ENCODE measurements at regions not wholly inside any gene's neighbourhood (a gene's known extent, or its start where the extent isn't known, plus 50 kb on each side); places are given as distances from the start of the nearest gene placed in this dataset.

- H3K27ac ChIP-seq (ENCODE audit: insufficient read depth, low read depth, low read length): peak overlapping the region; percentile 0
- DNase-seq (ENCODE audit: low read depth, low spot score) (no peak), FAIRE-seq (no peak)
- dilution Hi-C loops (cut with MboI; ENCODE audit: extremely low pct_ligation_motif_present, low sequenced_read_pairs): no loop called here
- CTCF ChIA-PET: interaction anchor here (0.8 to 1.2 kb wide), 4 partner anchors 20 to 191 kb away, joined by 3 to 4 read pairs (median 3); partner anchors contain the start of gene LRFN2
- H3K9ac ChIP-seq (replicated peaks; ENCODE audit: extremely low read depth, insufficient read depth, low read length): no peak overlapping the region
- H3K4me1 ChIP-seq (ENCODE audit: control insufficient read depth, extremely low read depth, insufficient read depth, low read length): peaks cover 21% of the 10 kb centered on the region
- BruUV-seq (replicated peaks): TSS peak; percentile 97
- no peaks in the 10 kb centered on the region for H3K36me3 ChIP-seq (ENCODE audit: control insufficient read depth in 2 of 2, extremely low read depth in 1 of 2, insufficient read depth in 2 of 2, low read length in 2 of 2)
- POLR2A ChIA-PET: no interaction called here
- no peaks in the 10 kb centered on the region for H3K79me2 ChIP-seq (ENCODE audit: control insufficient read depth, insufficient read depth, low read length)
- no peak overlapping the region for H3K4me2 ChIP-seq (ENCODE audit: insufficient read depth, low read length)
- TF ChIP-seq GATA2 (IDR thresholded peaks at IDR 0.05; ENCODE audit: insufficient read depth, insufficient read length, low read depth, low read length) (no peak), MAX (IDR thresholded peaks at IDR 0.05; ENCODE audit: insufficient read depth, insufficient read length) (no peak), CTCF (IDR thresholded peaks at IDR 0.05; ENCODE audit: extremely low read depth in 1 of 2, insufficient read depth in 1 of 2, low read depth in 1 of 2, low read length in 2 of 2) (no peak), JUN (IDR thresholded peaks at IDR 0.05; ENCODE audit: borderline replicate concordance, insufficient read depth, insufficient read length, low read depth) (no peak), MYC (IDR thresholded peaks at IDR 0.05; ENCODE audit: low read depth, low read length) (no peak), POLR2A (IDR thresholded peaks at IDR 0.05; ENCODE audit: low read depth, low read length) (no peak), FOS (IDR thresholded peaks at IDR 0.05; ENCODE audit: borderline replicate concordance, insufficient read depth, low read length) (no peak), POLR2AphosphoS5 (IDR thresholded peaks at IDR 0.05; ENCODE audit: insufficient read depth, low read depth, low read length) (no peak), EZH2 (IDR thresholded peaks at IDR 0.05; ENCODE audit: borderline replicate concordance, low read depth, low read length, severe bottlenecking) (no peak)
- no peaks in the 10 kb centered on the region for H3K27me3 ChIP-seq (ENCODE audit: control insufficient read depth in 2 of 2, insufficient read depth in 2 of 2, low read length in 2 of 2)
- H3K9me1 ChIP-seq (replicated peaks; ENCODE audit: control insufficient read depth, extremely low read depth, insufficient read depth, low read length): no peaks in the 10 kb centered on the region
- no peaks in the 10 kb centered on the region for H3K9me3 ChIP-seq (replicated peaks; ENCODE audit: control insufficient read depth, insufficient read depth, low read length)
- H3K4me3 ChIP-seq (replicated peaks in 1 of 3; ENCODE audit: insufficient read depth in 1 of 3, low read depth in 1 of 3, low read length in 3 of 3): no peak overlapping the region
- intact Hi-C loops (cut with micrococcal nuclease): no loop called here
- no peak overlapping the region for H2AFZ ChIP-seq (ENCODE audit: low read depth, low read length)
- H4K20me1 ChIP-seq (replicated peaks; ENCODE audit: control insufficient read depth, extremely low read depth, insufficient read depth, low read length): no peaks in the 10 kb centered on the region
These were observed 191.8 kb upstream of the LRFN2 start for GRCh38 chr6:40778918-40779317.
